GM18505 (cell line): ENCODE measurements at regions not wholly inside any gene's neighbourhood (a gene's known extent, or its start where the extent isn't known, plus 50 kb on each side); places are given as distances from the start of the nearest gene placed in this dataset.
"Not testable (repeated sequence)": the region's sequence is repeated elsewhere in the genome, so short reads cannot be mapped to it uniquely, and the experiment has no call there.

Experiments
- ATAC-seq: cut with Tn5 transposase; IDR thresholded peaks from one replicate; pipeline ENCODE4 v1.9.1; 2021; ENCODE audit not compliant: unreplicated experiment
- POLR2A ChIP-seq: IDR thresholded peaks from 4 replicates; pipeline ENCODE4 v1.6.1; 2011; ENCODE audit warnings: borderline replicate concordance; ENCODE audit not compliant: insufficient read depth, insufficient read length; ENCODE audit errors: extremely low read depth

GRCh38 chrX:121389976-121390714, 342.7 kb downstream of the GLUD2 start:
- no peak for TF ChIP-seq POLR2A
- no peak for ATAC-seq

- ATAC-seq, result no peak
Observed at GRCh38 chrX:121405826-121406225, 358.4 kb downstream of the GLUD2 start.

GRCh38 chrX:121407627-121408026, 360.2 kb downstream of the GLUD2 start:
- no peak for ATAC-seq

More at GRCh38 chrX:121405826-121406225, 358.4 kb downstream of the GLUD2 start:
- no peak for TF ChIP-seq POLR2A

GRCh38 chrX:121431514-121431913, 384.1 kb downstream of the GLUD2 start:
- ATAC-seq, result not testable (repeated sequence)

More at GRCh38 chrX:121407627-121408026, 360.2 kb downstream of the GLUD2 start:
- TF ChIP-seq POLR2A, result no peak

GRCh38 chrX:121433289-121433688, 385.9 kb downstream of the GLUD2 start:
- ATAC-seq, result no peak
- TF ChIP-seq POLR2A, result no peak

- ATAC-seq, result not testable (repeated sequence)
Observed at GRCh38 chrX:121437666-121438065, 390.3 kb downstream of the GLUD2 start.

GRCh38 chrX:121455890-121456289, 408.5 kb downstream of the GLUD2 start:
- no peak for TF ChIP-seq POLR2A
- ATAC-seq, result peak; percentile 63

GRCh38 chrX:121456315-121456714, 408.9 kb downstream of the GLUD2 start:
- no peak for TF ChIP-seq POLR2A
- ATAC-seq, result peak; percentile 97

- TF ChIP-seq POLR2A, result no peak
- no peak for ATAC-seq
Observed at GRCh38 chrX:121457096-121457495, 409.7 kb downstream of the GLUD2 start.

GRCh38 chrX:121479406-121479805, 432.0 kb downstream of the GLUD2 start:
- TF ChIP-seq POLR2A, result no peak
- ATAC-seq, result no peak

- no peak for TF ChIP-seq POLR2A
- ATAC-seq, result no peak
Observed at GRCh38 chrX:121496966-121497365, 449.6 kb downstream of the GLUD2 start.

- ATAC-seq, result no peak
Observed at GRCh38 chrX:121504153-121504552, 456.7 kb downstream of the GLUD2 start.

GRCh38 chrX:121546317-121546716, 498.9 kb downstream of the GLUD2 start:
- TF ChIP-seq POLR2A, result no peak
- ATAC-seq, result peak; percentile 56

More at GRCh38 chrX:121504153-121504552, 456.7 kb downstream of the GLUD2 start:
- no peak for TF ChIP-seq POLR2A

GRCh38 chrX:121558886-121559285, 511.5 kb downstream of the GLUD2 start:
- ATAC-seq, result no peak
- no peak for TF ChIP-seq POLR2A

- no peak for TF ChIP-seq POLR2A
Observed at GRCh38 chrX:121562616-121563015, 515.2 kb downstream of the GLUD2 start.

More at GRCh38 chrX:121562616-121563015, 515.2 kb downstream of the GLUD2 start:
- no peak for ATAC-seq
